ENCODE measurements at regions not wholly inside any gene's neighbourhood (a gene's known extent, or its start where the extent isn't known, plus 50 kb on each side); places are given as distances from the start of the nearest gene placed in this dataset.

DNA sequence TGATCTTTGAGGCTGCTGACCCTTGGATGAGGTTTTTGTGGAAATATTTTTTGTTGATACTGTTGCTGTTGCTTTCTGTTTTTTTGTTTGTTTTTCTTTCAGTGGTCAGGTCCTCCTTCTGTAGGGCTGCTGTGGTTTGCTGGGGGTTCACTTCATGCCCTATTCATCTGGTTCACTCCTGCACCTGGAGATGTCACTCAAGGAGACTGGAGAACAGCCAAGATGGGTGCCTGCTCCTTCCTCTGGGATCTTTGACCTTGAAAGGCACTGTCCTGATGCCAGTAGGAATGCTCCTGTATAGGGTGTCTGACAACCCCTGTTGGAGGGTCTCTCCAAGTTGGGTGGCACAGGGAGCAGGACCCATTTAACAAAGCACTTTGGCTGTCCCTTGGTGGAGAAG, 67.0 kb upstream of the ACTBL2 start:
- no peak for DNase-seq (ENCODE audit: low read depth, low spot score)
- no peak overlapping the region for H3K9ac ChIP-seq (ENCODE audit: control insufficient read depth, extremely low read depth, insufficient read depth, low read length)
- H3K4me3 ChIP-seq (ENCODE audit: control insufficient read depth in 2 of 3, extremely low read depth in 1 of 3, insufficient read depth in 2 of 3, low read depth in 1 of 3, low read length in 3 of 3) = no peak overlapping the region
- H3K27me3 ChIP-seq (ENCODE audit: control insufficient read depth, extremely low read depth, insufficient read depth, low read length) = no peaks in the 10 kb centered on the region
- no peak overlapping the region for H3K4me2 ChIP-seq (ENCODE audit: control insufficient read depth, extremely low read depth, insufficient read depth, low read depth, low read length)
- no peaks in the 10 kb centered on the region for H4K20me1 ChIP-seq (ENCODE audit: control insufficient read depth, extremely low read depth, insufficient read depth, low read length)
- no peak overlapping the region for H2AFZ ChIP-seq (ENCODE audit: control insufficient read depth, low read length)
- no peaks in the 10 kb centered on the region for H3K9me1 ChIP-seq (ENCODE audit: control insufficient read depth, extremely low read depth, insufficient read depth, low read length)
- H3K36me3 ChIP-seq (ENCODE audit: control insufficient read depth in 2 of 2, extremely low read depth in 1 of 2, insufficient read depth in 2 of 2, low read length in 2 of 2) = no peaks in the 10 kb centered on the region
- no peak for FAIRE-seq
- no peak overlapping the region for H3K27ac ChIP-seq (ENCODE audit: control insufficient read depth, insufficient read depth, low read length)
- no peaks in the 10 kb centered on the region for H3K4me1 ChIP-seq (ENCODE audit: control insufficient read depth, extremely low read depth, insufficient read depth, low read length)
- no peaks in the 10 kb centered on the region for H3K79me2 ChIP-seq (ENCODE audit: control insufficient read depth, insufficient read depth, low read length)
- dilution Hi-C loops (cut with MboI; ENCODE audit: extremely low pct_ligation_motif_present, low sequenced_read_pairs) = no loop called here
- TF ChIP-seq, protein P1, sequence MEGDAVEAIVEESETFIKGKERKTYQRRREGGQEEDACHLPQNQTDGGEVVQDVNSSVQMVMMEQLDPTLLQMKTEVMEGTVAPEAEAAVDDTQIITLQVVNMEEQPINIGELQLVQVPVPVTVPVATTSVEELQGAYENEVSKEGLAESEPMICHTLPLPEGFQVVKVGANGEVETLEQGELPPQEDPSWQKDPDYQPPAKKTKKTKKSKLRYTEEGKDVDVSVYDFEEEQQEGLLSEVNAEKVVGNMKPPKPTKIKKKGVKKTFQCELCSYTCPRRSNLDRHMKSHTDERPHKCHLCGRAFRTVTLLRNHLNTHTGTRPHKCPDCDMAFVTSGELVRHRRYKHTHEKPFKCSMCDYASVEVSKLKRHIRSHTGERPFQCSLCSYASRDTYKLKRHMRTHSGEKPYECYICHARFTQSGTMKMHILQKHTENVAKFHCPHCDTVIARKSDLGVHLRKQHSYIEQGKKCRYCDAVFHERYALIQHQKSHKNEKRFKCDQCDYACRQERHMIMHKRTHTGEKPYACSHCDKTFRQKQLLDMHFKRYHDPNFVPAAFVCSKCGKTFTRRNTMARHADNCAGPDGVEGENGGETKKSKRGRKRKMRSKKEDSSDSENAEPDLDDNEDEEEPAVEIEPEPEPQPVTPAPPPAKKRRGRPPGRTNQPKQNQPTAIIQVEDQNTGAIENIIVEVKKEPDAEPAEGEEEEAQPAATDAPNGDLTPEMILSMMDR (optimal IDR thresholded peaks at IDR 0.05 in 1 of 3, IDR thresholded peaks at IDR 0.05 in 1 of 3, conservative IDR thresholded peaks at IDR 0.05 in 1 of 3; ENCODE audit: extremely low read depth in 1 of 3, insufficient read depth in 2 of 3, low read length in 3 of 3) = no peak
- no peak for TF ChIP-seq EZH2 (IDR thresholded peaks at IDR 0.05; ENCODE audit: low read length)
- no peaks in the 10 kb centered on the region for H3K9me3 ChIP-seq (ENCODE audit: control insufficient read depth, low read depth, low read length)

DNA sequence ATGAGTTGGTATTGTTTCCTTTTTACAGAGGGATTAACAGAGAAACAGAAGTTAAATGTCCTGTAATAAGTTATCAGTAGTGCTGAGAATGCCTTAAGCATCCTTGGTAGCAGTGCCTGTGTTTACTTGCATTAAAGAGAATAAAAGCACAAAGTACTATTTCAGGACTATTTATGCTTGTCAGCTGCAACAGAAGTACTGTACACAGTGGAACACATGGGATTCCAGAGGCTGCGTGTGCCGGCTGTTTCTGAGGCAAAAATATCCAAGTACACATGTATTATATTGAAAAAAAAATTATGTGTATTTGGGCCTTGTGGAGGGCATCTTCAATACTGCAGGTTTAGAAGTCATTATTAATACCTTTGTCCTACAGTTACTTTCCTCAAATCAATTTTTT, 58.2 kb upstream of the ACTBL2 start:
- H3K27ac ChIP-seq (ENCODE audit: control insufficient read depth, insufficient read depth, low read length) = no peak overlapping the region
- H2AFZ ChIP-seq (ENCODE audit: control insufficient read depth, low read length) = no peak overlapping the region
- H3K36me3 ChIP-seq (ENCODE audit: control insufficient read depth in 2 of 2, extremely low read depth in 1 of 2, insufficient read depth in 2 of 2, low read length in 2 of 2) = no peaks in the 10 kb centered on the region
- H3K9ac ChIP-seq (ENCODE audit: control insufficient read depth, extremely low read depth, insufficient read depth, low read length) = no peak overlapping the region
- H3K79me2 ChIP-seq (ENCODE audit: control insufficient read depth, insufficient read depth, low read length) = no peaks in the 10 kb centered on the region
- H3K9me3 ChIP-seq (ENCODE audit: control insufficient read depth, low read depth, low read length) = no peaks in the 10 kb centered on the region
- TF ChIP-seq, protein P1 (optimal IDR thresholded peaks at IDR 0.05 in 1 of 3, IDR thresholded peaks at IDR 0.05 in 1 of 3, conservative IDR thresholded peaks at IDR 0.05 in 1 of 3; ENCODE audit: extremely low read depth in 1 of 3, insufficient read depth in 2 of 3, low read length in 3 of 3) = no peak
- TF ChIP-seq EZH2 (IDR thresholded peaks at IDR 0.05; ENCODE audit: low read length) = no peak
- no peak overlapping the region for H3K4me3 ChIP-seq (ENCODE audit: control insufficient read depth in 2 of 3, extremely low read depth in 1 of 3, insufficient read depth in 2 of 3, low read depth in 1 of 3, low read length in 3 of 3)
- FAIRE-seq (no peak), DNase-seq (ENCODE audit: low read depth, low spot score) (no peak)
- H4K20me1 ChIP-seq (ENCODE audit: control insufficient read depth, extremely low read depth, insufficient read depth, low read length) = no peaks in the 10 kb centered on the region
- no peak overlapping the region for H3K4me2 ChIP-seq (ENCODE audit: control insufficient read depth, extremely low read depth, insufficient read depth, low read depth, low read length)
- dilution Hi-C loops (cut with MboI; ENCODE audit: extremely low pct_ligation_motif_present, low sequenced_read_pairs) = no loop called here
- H3K27me3 ChIP-seq (ENCODE audit: control insufficient read depth, extremely low read depth, insufficient read depth, low read length) = no peaks in the 10 kb centered on the region
- peaks cover 6% of the 10 kb centered on the region for H3K4me1 ChIP-seq (ENCODE audit: control insufficient read depth, extremely low read depth, insufficient read depth, low read length)
- no peaks in the 10 kb centered on the region for H3K9me1 ChIP-seq (ENCODE audit: control insufficient read depth, extremely low read depth, insufficient read depth, low read length)
